ENCODE measurements at regions not wholly inside any gene's neighbourhood (a gene's known extent, or its start where the extent isn't known, plus 50 kb on each side); places are given as distances from the start of the nearest gene placed in this dataset.

- DNase-seq (ENCODE audit: low read depth in 1 of 2, low spot score in 1 of 2) = no peak
- no peak for TF ChIP-seq CTCF (IDR thresholded peaks at IDR 0.05; ENCODE audit: low read depth, low read length)
- Histone ChIP-seq H3K36me3 (no peaks in the 10 kb centered on the region), H3K9me3 (ENCODE audit: low read depth) (no peaks in the 10 kb centered on the region), H3K4me3 (no peak overlapping the region), H3K4me1 (ENCODE audit: low read depth) (no peaks in the 10 kb centered on the region), H3K27ac (no peak overlapping the region), H3K27me3 (no peaks in the 10 kb centered on the region)
These were observed 145.2 kb upstream of the PFKP start for GRCh38 chr10:2921956-2922680.

- Histone ChIP-seq H3K27ac (no peak overlapping the region), H3K9me3 (ENCODE audit: low read depth) (no peaks in the 10 kb centered on the region), H3K36me3 (no peaks in the 10 kb centered on the region), H3K4me1 (ENCODE audit: low read depth) (no peaks in the 10 kb centered on the region), H3K4me3 (no peak overlapping the region), H3K27me3 (no peaks in the 10 kb centered on the region)
- TF ChIP-seq CTCF (IDR thresholded peaks at IDR 0.05; ENCODE audit: low read depth, low read length) = no peak
- DNase-seq (ENCODE audit: low read depth in 1 of 2, low spot score in 1 of 2) = no peak
These were observed 146.7 kb upstream of the PFKP start for GRCh38 chr10:2920637-2921036.

- Histone ChIP-seq H3K36me3 (no peaks in the 10 kb centered on the region), H3K9me3 (ENCODE audit: low read depth) (no peaks in the 10 kb centered on the region), H3K27ac (no peak overlapping the region), H3K4me1 (ENCODE audit: low read depth) (no peaks in the 10 kb centered on the region), H3K27me3 (no peaks in the 10 kb centered on the region), H3K4me3 (no peak overlapping the region)
- DNase-seq (ENCODE audit: low read depth in 1 of 2, low spot score in 1 of 2) = no peak
- no peak for TF ChIP-seq CTCF (IDR thresholded peaks at IDR 0.05; ENCODE audit: low read depth, low read length)
These were observed 147.2 kb upstream of the PFKP start for GRCh38 chr10:2920168-2920567.

- TF ChIP-seq CTCF (IDR thresholded peaks at IDR 0.05; ENCODE audit: low read depth, low read length) = no peak
- no peak overlapping the region for H3K4me3 ChIP-seq
- no peak overlapping the region for H3K27ac ChIP-seq
- H3K9me3 ChIP-seq (ENCODE audit: low read depth) = no peaks in the 10 kb centered on the region
- H3K4me1 ChIP-seq (ENCODE audit: low read depth) = no peaks in the 10 kb centered on the region
- DNase-seq (ENCODE audit: low read depth in 1 of 2, low spot score in 1 of 2) = no peak
- H3K27me3 ChIP-seq = no peaks in the 10 kb centered on the region
- H3K36me3 ChIP-seq = no peaks in the 10 kb centered on the region
These were observed 148.3 kb upstream of the PFKP start for GRCh38 chr10:2919016-2919415.

- no peak for DNase-seq (ENCODE audit: low read depth in 1 of 2, low spot score in 1 of 2)
- no peak overlapping the region for H3K27ac ChIP-seq
- H3K4me3 ChIP-seq = no peak overlapping the region
- no peaks in the 10 kb centered on the region for H3K4me1 ChIP-seq (ENCODE audit: low read depth)
- no peak for TF ChIP-seq CTCF (IDR thresholded peaks at IDR 0.05; ENCODE audit: low read depth, low read length)
- no peaks in the 10 kb centered on the region for H3K9me3 ChIP-seq (ENCODE audit: low read depth)
- H3K27me3 ChIP-seq = no peaks in the 10 kb centered on the region
- no peaks in the 10 kb centered on the region for H3K36me3 ChIP-seq
These were observed 148.9 kb upstream of the PFKP start for GRCh38 chr10:2918489-2918888.

All from cardiac muscle cell (in vitro differentiated cells and primary cell).